ENCODE measurements at regions not wholly inside any gene's neighbourhood (a gene's known extent, or its start where the extent isn't known, plus 50 kb on each side); places are given as distances from the start of the nearest gene placed in this dataset.

DNA sequence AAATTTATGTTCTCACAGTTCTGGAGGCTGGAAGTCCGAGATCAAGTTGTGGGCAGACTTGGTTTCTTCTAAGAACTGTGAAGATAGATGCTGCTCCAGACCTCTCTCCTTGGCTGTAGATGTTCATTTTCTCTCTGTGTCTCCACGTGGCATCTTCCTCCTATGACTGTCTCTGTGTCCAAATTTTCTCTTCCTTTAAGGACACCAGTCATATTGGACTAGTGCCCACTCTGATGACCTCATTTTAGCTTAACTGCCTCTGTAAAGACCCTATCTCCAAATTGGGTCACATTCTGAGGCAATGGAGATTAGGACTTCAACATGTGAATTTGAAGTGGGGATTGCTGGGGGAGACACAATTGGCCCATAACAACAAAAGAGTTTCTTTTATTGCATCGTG lies 125.3 kb upstream of the ETS2 start:
- TF ChIP-seq, protein P1, sequence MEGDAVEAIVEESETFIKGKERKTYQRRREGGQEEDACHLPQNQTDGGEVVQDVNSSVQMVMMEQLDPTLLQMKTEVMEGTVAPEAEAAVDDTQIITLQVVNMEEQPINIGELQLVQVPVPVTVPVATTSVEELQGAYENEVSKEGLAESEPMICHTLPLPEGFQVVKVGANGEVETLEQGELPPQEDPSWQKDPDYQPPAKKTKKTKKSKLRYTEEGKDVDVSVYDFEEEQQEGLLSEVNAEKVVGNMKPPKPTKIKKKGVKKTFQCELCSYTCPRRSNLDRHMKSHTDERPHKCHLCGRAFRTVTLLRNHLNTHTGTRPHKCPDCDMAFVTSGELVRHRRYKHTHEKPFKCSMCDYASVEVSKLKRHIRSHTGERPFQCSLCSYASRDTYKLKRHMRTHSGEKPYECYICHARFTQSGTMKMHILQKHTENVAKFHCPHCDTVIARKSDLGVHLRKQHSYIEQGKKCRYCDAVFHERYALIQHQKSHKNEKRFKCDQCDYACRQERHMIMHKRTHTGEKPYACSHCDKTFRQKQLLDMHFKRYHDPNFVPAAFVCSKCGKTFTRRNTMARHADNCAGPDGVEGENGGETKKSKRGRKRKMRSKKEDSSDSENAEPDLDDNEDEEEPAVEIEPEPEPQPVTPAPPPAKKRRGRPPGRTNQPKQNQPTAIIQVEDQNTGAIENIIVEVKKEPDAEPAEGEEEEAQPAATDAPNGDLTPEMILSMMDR (IDR thresholded peaks at IDR 0.05; ENCODE audit: borderline replicate concordance, insufficient read depth, low read depth, low read length) = no peak
- H3K4me3 ChIP-seq (ENCODE audit: low read depth, low read length) = no peak overlapping the region

DNA sequence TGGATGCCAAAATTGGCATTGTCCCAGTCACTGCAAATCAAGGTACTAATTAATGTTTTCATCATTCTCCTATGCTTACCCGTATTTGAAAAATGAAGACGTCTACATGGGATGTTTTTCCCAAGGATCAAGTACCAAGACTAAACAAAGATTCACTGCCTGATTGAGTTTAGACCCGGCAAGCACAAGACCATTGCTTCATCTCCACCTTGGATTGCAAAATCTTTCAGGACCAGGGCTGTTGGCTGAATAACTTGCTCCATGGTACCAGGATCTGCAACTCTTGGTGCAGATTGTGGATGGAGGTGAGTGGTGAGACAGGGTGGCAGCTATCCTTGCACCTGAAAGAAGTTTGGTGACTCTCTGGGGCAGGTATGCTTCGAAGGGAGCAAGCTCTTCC lies 122.5 kb upstream of the ETS2 start:
- TF ChIP-seq, protein P1 (IDR thresholded peaks at IDR 0.05; ENCODE audit: borderline replicate concordance, insufficient read depth, low read depth, low read length) = no peak
- H3K4me3 ChIP-seq (ENCODE audit: low read depth, low read length) = no peak overlapping the region

DNA sequence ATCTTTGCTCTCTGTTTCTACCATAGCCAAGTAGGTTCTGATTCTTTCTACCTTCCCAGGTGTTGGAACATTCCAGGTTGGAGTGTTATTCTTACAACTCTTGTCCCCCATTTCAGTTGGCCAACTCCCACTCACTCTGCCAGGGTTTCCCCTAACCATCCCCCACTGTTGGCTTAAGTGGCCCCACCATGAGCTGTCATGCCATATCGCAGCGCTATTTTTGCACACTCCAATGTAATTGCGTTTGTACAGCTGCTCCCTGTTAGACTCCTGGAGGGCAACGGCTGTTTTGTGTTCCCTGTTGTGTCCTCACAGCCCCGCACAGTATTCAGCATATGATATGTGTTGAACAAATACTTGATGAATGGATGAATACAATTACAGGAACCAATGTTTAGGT lies 117.7 kb upstream of the ETS2 start:
- H3K4me3 ChIP-seq (ENCODE audit: low read depth, low read length) = no peak overlapping the region
- TF ChIP-seq, protein P1 (IDR thresholded peaks at IDR 0.05; ENCODE audit: borderline replicate concordance, insufficient read depth, low read depth, low read length) = no peak

DNA sequence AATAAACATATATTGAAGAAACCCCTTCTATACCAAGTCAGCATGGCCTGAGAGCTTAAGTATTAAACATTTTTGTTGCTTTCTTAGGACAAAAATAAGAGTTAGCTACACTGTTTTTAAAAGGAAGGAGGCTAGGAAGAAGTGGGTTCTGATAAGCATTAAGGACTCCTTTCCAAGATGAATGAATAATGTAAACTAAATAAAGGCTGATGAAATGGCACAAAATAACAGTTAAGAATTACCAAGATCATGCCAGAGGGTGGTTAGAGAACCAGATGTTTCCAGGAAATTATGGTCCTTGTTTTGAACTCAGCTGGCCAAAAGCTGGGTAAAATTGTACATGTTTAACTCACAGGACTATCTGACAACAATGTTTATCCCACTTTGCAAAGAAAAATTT lies 114.1 kb upstream of the ETS2 start:
- no peak overlapping the region for H3K4me3 ChIP-seq (ENCODE audit: low read depth, low read length)
- TF ChIP-seq, protein P1 (IDR thresholded peaks at IDR 0.05; ENCODE audit: borderline replicate concordance, insufficient read depth, low read depth, low read length) = no peak

DNA sequence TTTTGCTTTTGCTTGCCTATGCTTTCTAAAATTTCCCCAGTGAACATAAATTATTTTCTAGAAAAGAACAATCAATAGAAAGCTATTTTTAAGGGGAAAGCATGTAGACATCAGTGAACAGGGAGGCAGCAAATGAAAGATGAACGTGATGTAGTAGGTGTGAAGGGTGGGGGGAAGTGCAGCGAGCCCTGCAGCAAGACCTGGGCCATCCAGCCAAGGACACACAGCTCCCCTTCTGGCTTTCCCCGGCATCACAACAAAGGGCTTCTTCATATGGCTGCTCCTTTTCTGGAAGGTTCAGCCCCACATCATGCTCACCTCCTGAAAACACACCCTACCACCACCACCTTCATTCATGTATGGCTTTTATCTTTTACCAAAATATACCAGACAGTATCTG lies 109.2 kb upstream of the ETS2 start:
- TF ChIP-seq, protein P1 (IDR thresholded peaks at IDR 0.05; ENCODE audit: borderline replicate concordance, insufficient read depth, low read depth, low read length) = no peak
- no peak overlapping the region for H3K4me3 ChIP-seq (ENCODE audit: low read depth, low read length)

DNA sequence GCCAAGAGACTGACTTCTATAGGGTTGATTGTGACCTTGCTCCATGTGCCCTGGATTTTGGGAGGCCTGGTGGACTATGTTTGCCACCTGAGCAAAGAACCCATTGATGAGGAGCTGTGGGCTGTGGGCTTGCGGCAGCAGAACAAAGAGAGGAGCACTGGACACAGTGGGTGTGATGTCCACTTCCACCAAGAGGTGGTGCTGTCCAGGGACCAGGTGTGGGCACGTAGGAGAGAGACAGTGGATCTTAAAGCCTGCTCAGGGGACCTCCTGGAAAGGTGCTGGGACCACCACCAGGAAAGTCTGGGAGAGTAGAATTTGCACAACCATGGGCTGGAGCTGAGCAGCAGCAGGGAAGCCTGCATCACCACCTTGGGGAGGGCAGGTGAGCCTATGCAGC lies 106.7 kb upstream of the ETS2 start:
- H3K4me3 ChIP-seq (ENCODE audit: low read depth, low read length) = no peak overlapping the region
- TF ChIP-seq, protein P1 (IDR thresholded peaks at IDR 0.05; ENCODE audit: borderline replicate concordance, insufficient read depth, low read depth, low read length) = no peak

DNA sequence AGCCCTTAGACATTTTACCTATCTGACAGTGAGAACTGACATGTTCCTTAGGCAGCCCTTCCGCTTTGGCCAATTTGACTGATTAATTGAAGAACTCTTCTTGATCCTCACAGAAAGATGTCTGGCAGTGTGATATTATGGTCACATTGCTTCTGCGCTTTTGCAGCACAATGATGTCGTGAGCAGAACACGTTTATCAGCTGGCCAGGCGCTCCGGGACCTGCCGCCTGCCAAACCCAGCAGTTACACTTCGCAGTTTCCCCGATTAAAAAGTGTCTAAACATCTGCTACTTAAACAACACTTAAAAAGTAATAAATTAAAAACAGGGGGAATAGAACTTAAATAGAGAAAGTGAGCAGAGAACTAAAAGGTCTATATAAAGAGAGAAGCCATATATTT lies 103.5 kb upstream of the ETS2 start:
- TF ChIP-seq, protein P1 (IDR thresholded peaks at IDR 0.05; ENCODE audit: borderline replicate concordance, insufficient read depth, low read depth, low read length) = no peak

More for the DNA sequence above, 103.5 kb upstream of the ETS2 start:
- no peak overlapping the region for H3K4me3 ChIP-seq (ENCODE audit: low read depth, low read length)
